GM18909 (cell line): ENCODE measurements at regions not wholly inside any gene's neighbourhood (a gene's known extent, or its start where the extent isn't known, plus 50 kb on each side); places are given as distances from the start of the nearest gene placed in this dataset.

Source experiments
- ATAC-seq: cut with Tn5 transposase; IDR thresholded peaks from one replicate; pipeline ENCODE4 v1.9.1; 2021; ENCODE audit warnings: mild to moderate bottlenecking; ENCODE audit not compliant: unreplicated experiment, poor library complexity

GRCh38 chr3:25119682-25120081 is 308.4 kb upstream of the RARB start:
- no peak for ATAC-seq

- ATAC-seq: no peak
These were observed 307.4 kb upstream of the RARB start for GRCh38 chr3:25120665-25121064.

GRCh38 chr3:25125201-25125600 is 302.9 kb upstream of the RARB start:
- ATAC-seq: no peak

- no peak for ATAC-seq
These were observed 299.3 kb upstream of the RARB start for GRCh38 chr3:25128735-25129134.

GRCh38 chr3:25130724-25131520 is 297.1 kb upstream of the RARB start:
- no peak for ATAC-seq

GRCh38 chr3:25133588-25133987 is 294.5 kb upstream of the RARB start:
- no peak for ATAC-seq

GRCh38 chr3:25137606-25138005 is 290.5 kb upstream of the RARB start:
- no peak for ATAC-seq

GRCh38 chr3:25139267-25139666 is 288.8 kb upstream of the RARB start:
- ATAC-seq: no peak

GRCh38 chr3:25142609-25143355 is 285.3 kb upstream of the RARB start:
- no peak for ATAC-seq

- no peak for ATAC-seq
These were observed 284.6 kb upstream of the RARB start for GRCh38 chr3:25143356-25144025.

- no peak for ATAC-seq
These were observed 283.6 kb upstream of the RARB start for GRCh38 chr3:25144430-25144829.

- ATAC-seq: no peak
These were observed 282.9 kb upstream of the RARB start for GRCh38 chr3:25145176-25145575.

GRCh38 chr3:25150199-25150598 is 277.9 kb upstream of the RARB start:
- ATAC-seq: no peak

GRCh38 chr3:25151281-25151902 is 276.7 kb upstream of the RARB start:
- no peak for ATAC-seq

- ATAC-seq: no peak
These were observed 276.2 kb upstream of the RARB start for GRCh38 chr3:25151903-25152295.

- ATAC-seq: no peak
These were observed 274.9 kb upstream of the RARB start for GRCh38 chr3:25153136-25153535.

- ATAC-seq: no peak
These were observed 274.5 kb upstream of the RARB start for GRCh38 chr3:25153561-25153960.

GRCh38 chr3:25155652-25156471 is 272.2 kb upstream of the RARB start:
- no peak for ATAC-seq

GRCh38 chr3:25156626-25157025 is 271.4 kb upstream of the RARB start:
- ATAC-seq: no peak

- ATAC-seq: no peak
These were observed 262.8 kb upstream of the RARB start for GRCh38 chr3:25165306-25165705.
